Nephron progenitor cell (in vitro differentiated cells): ENCODE measurements at regions not wholly inside any gene's neighbourhood (a gene's known extent, or its start where the extent isn't known, plus 50 kb on each side); places are given as distances from the start of the nearest gene placed in this dataset.

Experiments
- DNase-seq: peaks from one replicate; pipeline ENCODE4 v3.0.0; 2021
- H3K27ac Mint-ChIP-seq: 2 replicates; pipeline ENCODE4 v1.8.0; 2021; ENCODE audit warnings: mild to moderate bottlenecking, moderate library complexity, mixed read lengths
- H3K27me3 Mint-ChIP-seq: 2 replicates; pipeline ENCODE4 v1.8.0; 2021; ENCODE audit warnings: mild to moderate bottlenecking, low read depth, mixed read lengths; ENCODE audit not compliant: poor library complexity
- H3K36me3 Mint-ChIP-seq: 2 replicates; pipeline ENCODE4 v1.8.0; 2021; ENCODE audit warnings: low read depth, mixed read lengths
- H3K4me1 Mint-ChIP-seq: 2 replicates; pipeline ENCODE4 v1.8.0; 2021; ENCODE audit warnings: mixed read lengths
- H3K4me3 Mint-ChIP-seq: 2 replicates; pipeline ENCODE4 v1.8.0; 2021; ENCODE audit warnings: mild to moderate bottlenecking, moderate library complexity, mixed read lengths
- H3K9me3 Mint-ChIP-seq: 2 replicates; pipeline ENCODE4 v1.8.0; 2021; ENCODE audit warnings: mild to moderate bottlenecking, moderate library complexity, mixed read lengths
- TF ChIP-seq, protein P1 (sequence below): fragments of 200-600 bp; sonication (generic); IDR thresholded peaks from 2 replicates; pipeline ENCODE4 v1.5.0; 2021; ENCODE audit warnings: antibody characterized with exemption

DNA sequence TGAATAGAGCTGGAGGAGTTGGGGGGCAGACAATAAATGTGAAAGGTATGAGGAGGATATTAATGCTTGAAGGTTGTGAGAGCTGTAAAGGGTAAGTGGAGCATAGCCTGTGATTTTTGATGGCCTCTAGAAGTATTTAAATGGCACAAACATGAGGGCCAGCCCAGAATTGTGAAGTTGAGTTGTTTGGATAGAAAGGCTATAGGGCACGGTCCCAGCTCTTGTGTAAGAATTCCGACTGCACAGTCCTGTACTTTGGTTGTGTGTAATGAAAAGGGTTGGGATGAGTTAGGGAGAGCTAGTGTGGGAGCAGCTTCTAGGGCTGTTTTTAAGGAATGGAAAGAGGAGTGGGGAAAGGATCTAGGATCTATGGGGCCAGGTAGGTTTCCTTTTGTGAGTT lies 665.5 kb downstream of the USP25 start:
- no peaks in the 10 kb centered on the region for H3K4me1 Mint-ChIP-seq
- no peak overlapping the region for H3K27ac Mint-ChIP-seq
- peaks cover 17% of the 10 kb centered on the region for H3K36me3 Mint-ChIP-seq
- TF ChIP-seq, protein P1, sequence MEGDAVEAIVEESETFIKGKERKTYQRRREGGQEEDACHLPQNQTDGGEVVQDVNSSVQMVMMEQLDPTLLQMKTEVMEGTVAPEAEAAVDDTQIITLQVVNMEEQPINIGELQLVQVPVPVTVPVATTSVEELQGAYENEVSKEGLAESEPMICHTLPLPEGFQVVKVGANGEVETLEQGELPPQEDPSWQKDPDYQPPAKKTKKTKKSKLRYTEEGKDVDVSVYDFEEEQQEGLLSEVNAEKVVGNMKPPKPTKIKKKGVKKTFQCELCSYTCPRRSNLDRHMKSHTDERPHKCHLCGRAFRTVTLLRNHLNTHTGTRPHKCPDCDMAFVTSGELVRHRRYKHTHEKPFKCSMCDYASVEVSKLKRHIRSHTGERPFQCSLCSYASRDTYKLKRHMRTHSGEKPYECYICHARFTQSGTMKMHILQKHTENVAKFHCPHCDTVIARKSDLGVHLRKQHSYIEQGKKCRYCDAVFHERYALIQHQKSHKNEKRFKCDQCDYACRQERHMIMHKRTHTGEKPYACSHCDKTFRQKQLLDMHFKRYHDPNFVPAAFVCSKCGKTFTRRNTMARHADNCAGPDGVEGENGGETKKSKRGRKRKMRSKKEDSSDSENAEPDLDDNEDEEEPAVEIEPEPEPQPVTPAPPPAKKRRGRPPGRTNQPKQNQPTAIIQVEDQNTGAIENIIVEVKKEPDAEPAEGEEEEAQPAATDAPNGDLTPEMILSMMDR, result no peak
- no peak overlapping the region for H3K4me3 Mint-ChIP-seq
- H3K27me3 Mint-ChIP-seq, result no peaks in the 10 kb centered on the region
- H3K9me3 Mint-ChIP-seq, result peaks cover 22% of the 10 kb centered on the region
- no peak for DNase-seq

DNA sequence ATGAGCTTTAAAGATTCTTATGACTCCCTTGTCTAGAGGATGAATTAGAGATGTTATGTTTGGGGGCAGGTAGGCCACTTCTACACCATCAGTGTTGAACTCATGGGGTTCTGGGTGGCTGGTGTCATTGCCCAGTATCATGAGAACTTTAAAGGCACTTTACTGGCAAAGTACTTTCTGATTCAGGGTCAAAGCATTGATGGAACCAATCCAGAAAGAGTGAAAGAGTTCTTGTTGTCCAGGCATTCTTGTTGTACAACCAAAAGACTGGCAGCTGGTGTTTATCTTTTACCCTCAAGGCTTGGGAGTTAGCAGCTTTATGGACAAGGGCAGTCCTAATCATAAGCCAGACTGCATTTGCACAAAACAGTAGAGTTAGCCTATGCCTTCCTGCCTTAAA lies 673.0 kb downstream of the USP25 start:
- no peak for DNase-seq
- no peaks in the 10 kb centered on the region for H3K4me1 Mint-ChIP-seq
- H3K27ac Mint-ChIP-seq, result no peak overlapping the region
- H3K36me3 Mint-ChIP-seq, result no peaks in the 10 kb centered on the region
- no peak overlapping the region for H3K4me3 Mint-ChIP-seq
- TF ChIP-seq, protein P1, result no peak
- peaks cover under 1% of the 10 kb centered on the region for H3K9me3 Mint-ChIP-seq
- H3K27me3 Mint-ChIP-seq, result peaks cover 3% of the 10 kb centered on the region

DNA sequence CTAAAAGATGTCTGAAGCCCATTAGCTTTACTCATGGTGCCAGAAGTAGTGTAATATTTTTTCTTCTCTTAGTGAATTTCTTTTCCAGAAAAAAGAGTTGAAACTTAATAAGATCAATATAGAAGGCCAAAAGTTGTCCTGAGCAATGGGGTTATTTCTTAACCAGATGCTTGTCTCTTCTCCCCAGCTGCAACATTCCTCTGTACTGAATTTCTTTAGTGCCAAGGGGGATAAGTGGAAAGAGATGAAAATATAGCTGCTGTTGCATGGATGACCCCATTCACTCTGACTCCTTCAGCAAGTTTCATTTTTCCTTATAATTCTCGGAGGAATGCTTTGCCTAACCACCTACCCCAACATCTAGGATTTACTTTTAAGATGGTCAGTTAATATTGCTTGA lies 675.0 kb downstream of the USP25 start:
- Mint-ChIP-seq H3K4me1 (no peaks in the 10 kb centered on the region), H3K27me3 (peaks cover 3% of the 10 kb centered on the region), H3K4me3 (no peak overlapping the region), H3K36me3 (no peaks in the 10 kb centered on the region), H3K27ac (no peak overlapping the region), H3K9me3 (no peaks in the 10 kb centered on the region)
- no peak for DNase-seq
- TF ChIP-seq, protein P1, result no peak

DNA sequence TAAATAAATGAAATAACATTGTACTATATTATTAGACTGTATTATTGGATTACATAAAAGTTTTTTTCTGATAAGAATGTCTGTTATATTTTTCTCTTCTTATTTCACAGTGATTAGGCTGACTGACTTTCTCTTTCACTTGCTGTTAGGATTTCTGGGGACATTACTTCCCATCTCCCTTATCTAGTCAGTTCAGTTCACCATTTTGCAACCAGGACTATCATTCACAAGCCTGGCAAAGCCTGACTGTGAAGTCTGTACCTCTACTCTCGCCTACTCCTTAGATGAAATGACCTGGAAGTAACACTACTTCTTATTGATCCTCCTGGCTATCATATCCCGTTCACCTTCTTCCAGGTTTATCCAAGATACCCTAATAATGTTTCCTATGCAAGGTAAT lies 676.6 kb downstream of the USP25 start:
- TF ChIP-seq, protein P1, result no peak
- Mint-ChIP-seq H3K9me3 (peaks cover 8% of the 10 kb centered on the region), H3K4me3 (no peak overlapping the region), H3K27ac (no peak overlapping the region), H3K36me3 (no peaks in the 10 kb centered on the region), H3K27me3 (peaks cover 4% of the 10 kb centered on the region), H3K4me1 (no peaks in the 10 kb centered on the region)
- DNase-seq, result no peak

DNA sequence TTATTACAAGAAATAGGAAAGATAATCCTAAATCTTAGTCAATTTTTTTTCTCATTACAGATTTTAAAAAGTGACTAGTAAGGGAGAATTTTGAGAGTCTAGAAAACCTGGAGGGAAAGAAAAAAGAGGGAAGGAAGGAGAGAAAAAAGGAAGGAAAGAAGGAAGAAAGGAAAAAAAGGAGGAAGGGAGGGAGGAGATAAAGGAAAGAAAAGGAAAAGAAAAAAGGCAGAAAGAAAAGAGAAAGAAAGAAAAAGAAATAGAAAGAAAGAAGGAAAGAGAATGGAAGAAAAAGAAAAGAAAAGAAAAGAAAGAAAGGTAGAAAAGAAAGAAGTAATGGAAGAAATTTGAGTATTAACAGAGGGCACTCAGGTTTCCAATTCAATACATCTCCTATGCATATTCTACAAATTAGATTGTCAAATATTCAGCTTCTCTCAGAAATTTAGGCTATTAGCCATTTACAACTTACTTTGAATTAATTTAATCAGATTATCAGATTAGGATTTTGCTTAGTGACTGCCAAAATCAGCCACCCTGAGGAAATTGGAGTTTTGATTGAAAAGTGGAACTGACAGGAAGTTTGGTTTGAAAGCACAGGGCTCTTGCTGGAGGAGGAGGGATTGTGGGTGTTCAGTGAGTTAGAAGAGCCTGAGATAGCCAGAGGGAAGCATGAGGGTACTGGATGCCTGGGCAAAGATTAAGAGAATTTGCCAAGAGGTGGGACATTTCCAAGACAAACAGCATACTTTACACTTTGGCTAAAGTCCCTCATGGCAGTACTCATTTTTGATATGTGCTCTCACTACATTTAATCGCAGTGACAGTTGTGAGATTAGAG lies 677.8 kb downstream of the USP25 start:
- no peaks in the 10 kb centered on the region for H3K4me1 Mint-ChIP-seq
- no peaks in the 10 kb centered on the region for H3K36me3 Mint-ChIP-seq
- no peak overlapping the region for H3K4me3 Mint-ChIP-seq
- H3K27ac Mint-ChIP-seq, result peak overlapping the region; percentile 44
- H3K27me3 Mint-ChIP-seq, result peaks cover 8% of the 10 kb centered on the region
- DNase-seq, result no peak
- H3K9me3 Mint-ChIP-seq, result peaks cover 14% of the 10 kb centered on the region
- TF ChIP-seq, protein P1, result no peak

DNA sequence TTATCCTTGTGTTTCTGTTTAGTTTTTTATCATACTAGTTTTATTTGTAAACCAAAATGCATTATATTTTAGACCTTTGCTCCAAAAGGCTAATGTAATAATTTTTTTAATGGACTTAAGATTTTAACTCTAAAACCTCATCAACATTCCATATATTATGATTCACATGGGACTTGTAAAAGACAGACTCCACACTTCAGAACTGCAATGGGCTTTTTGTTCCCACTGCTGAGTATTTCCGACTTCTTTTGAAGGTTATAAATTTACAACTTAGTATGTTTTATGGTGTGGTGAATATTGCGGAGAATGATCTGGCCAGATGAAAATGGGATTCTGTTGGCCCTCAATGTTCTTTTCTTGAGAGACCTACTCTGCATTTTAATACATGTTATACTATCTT lies 678.5 kb downstream of the USP25 start:
- Mint-ChIP-seq H3K4me3 (no peak overlapping the region), H3K36me3 (no peaks in the 10 kb centered on the region), H3K27me3 (peaks cover 8% of the 10 kb centered on the region), H3K9me3 (peaks cover 14% of the 10 kb centered on the region), H3K4me1 (no peaks in the 10 kb centered on the region), H3K27ac (no peak overlapping the region)
- no peak for DNase-seq
- TF ChIP-seq, protein P1, result no peak
